Suprapubic skin (tissue), 4 donors: ENCODE measurements at regions not wholly inside any gene's neighbourhood (a gene's known extent, or its start where the extent isn't known, plus 50 kb on each side); places are given as distances from the start of the nearest gene placed in this dataset.

Source experiments
- DNase-seq, 2 donors: peaks; one replicate each; pipeline ENCODE4 v3.0.0-alpha.2; 2019; ENCODE audit warnings: low spot score in 2 of 2
- H3K27ac ChIP-seq: fragments of 200-600 bp; sonication (generic); one replicate; pipeline ENCODE4 v1.5.1; 2019
- H3K27me3 ChIP-seq: fragments of 200-600 bp; sonication (generic); one replicate; pipeline ENCODE4 v1.5.1; 2019
- H3K36me3 ChIP-seq: fragments of 200-600 bp; sonication (generic); one replicate; pipeline ENCODE4 v1.5.1; 2019
- H3K4me1 ChIP-seq: fragments of 200-600 bp; sonication (generic); one replicate; pipeline ENCODE4 v1.5.1; 2019
- H3K4me3 ChIP-seq: fragments of 200-600 bp; sonication (generic); one replicate; pipeline ENCODE4 v1.5.1; 2019; ENCODE audit warnings: mild to moderate bottlenecking
- H3K9me3 ChIP-seq: fragments of 200-600 bp; sonication (generic); one replicate; pipeline ENCODE4 v1.5.1; 2019
- EP300 ChIP-seq: sonication (generic); formaldehyde crosslinking; IDR thresholded peaks from one replicate; pipeline ENCODE4 v1.6.1; 2017; ENCODE audit warnings: antibody characterized with exemption
- POLR2A ChIP-seq, 2 donors: fragments of 450-650 bp; IDR thresholded peaks; one replicate each; pipeline ENCODE4 v1.6.1; 2017; ENCODE audit warnings: antibody characterized with exemption in 2 of 2, mild to moderate bottlenecking in 2 of 2, moderate library complexity in 2 of 2
- POLR2AphosphoS5 ChIP-seq, 3 donors: sonication (generic); formaldehyde crosslinking; IDR thresholded peaks; one replicate each; pipeline ENCODE4 v1.6.1; 2017; ENCODE audit warnings: antibody characterized with exemption in 3 of 3
- WGBS: methylation state at CpG from one replicate; pipeline ENCODE4 v1.1.5; 2018; 5-methylcytosine and 5-hydroxymethylcytosine counted together
- TF ChIP-seq, protein P1 (sequence below), 2 donors: fragments of 200-600 bp in 1 of 2; fragments of 450-650 bp in 1 of 2; sonication (generic) in 1 of 2; IDR thresholded peaks; one replicate each; pipeline ENCODE4 v1.5.1; 2016 to 2019; ENCODE audit warnings: antibody characterized with exemption in 2 of 2, mild to moderate bottlenecking in 1 of 2, moderate library complexity in 1 of 2

- no peak for DNase-seq
- Histone ChIP-seq H3K36me3 (no peaks in the 10 kb centered on the region), H3K4me1 (no peaks in the 10 kb centered on the region), H3K4me3 (no peak overlapping the region), H3K27ac (no peak overlapping the region), H3K27me3 (no peaks in the 10 kb centered on the region), H3K9me3 (peaks cover 9% of the 10 kb centered on the region)
- WGBS: 100% methylated on average over 2 of the region's 2 CpGs
- TF ChIP-seq POLR2A (IDR thresholded peaks at IDR 0.05) (no peak), POLR2AphosphoS5 (IDR thresholded peaks at IDR 0.05) (no peak), EP300 (no peak)
- TF ChIP-seq, protein P1, sequence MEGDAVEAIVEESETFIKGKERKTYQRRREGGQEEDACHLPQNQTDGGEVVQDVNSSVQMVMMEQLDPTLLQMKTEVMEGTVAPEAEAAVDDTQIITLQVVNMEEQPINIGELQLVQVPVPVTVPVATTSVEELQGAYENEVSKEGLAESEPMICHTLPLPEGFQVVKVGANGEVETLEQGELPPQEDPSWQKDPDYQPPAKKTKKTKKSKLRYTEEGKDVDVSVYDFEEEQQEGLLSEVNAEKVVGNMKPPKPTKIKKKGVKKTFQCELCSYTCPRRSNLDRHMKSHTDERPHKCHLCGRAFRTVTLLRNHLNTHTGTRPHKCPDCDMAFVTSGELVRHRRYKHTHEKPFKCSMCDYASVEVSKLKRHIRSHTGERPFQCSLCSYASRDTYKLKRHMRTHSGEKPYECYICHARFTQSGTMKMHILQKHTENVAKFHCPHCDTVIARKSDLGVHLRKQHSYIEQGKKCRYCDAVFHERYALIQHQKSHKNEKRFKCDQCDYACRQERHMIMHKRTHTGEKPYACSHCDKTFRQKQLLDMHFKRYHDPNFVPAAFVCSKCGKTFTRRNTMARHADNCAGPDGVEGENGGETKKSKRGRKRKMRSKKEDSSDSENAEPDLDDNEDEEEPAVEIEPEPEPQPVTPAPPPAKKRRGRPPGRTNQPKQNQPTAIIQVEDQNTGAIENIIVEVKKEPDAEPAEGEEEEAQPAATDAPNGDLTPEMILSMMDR (IDR thresholded peaks at IDR 0.05): no peak
Observed at GRCh38 chr3:35028157-35028556, 611.2 kb upstream of the ARPP21 start.

- Histone ChIP-seq H3K9me3 (no peaks in the 10 kb centered on the region), H3K36me3 (no peaks in the 10 kb centered on the region), H3K27me3 (no peaks in the 10 kb centered on the region), H3K4me1 (no peaks in the 10 kb centered on the region), H3K4me3 (no peak overlapping the region), H3K27ac (no peak overlapping the region)
- TF ChIP-seq POLR2AphosphoS5 (IDR thresholded peaks at IDR 0.05) (no peak), POLR2A (IDR thresholded peaks at IDR 0.05) (no peak)
- WGBS: 82% methylated on average over 2 of the region's 2 CpGs
- DNase-seq: no peak
Observed at GRCh38 chr3:35042210-35042991, 596.9 kb upstream of the ARPP21 start.

DNA sequence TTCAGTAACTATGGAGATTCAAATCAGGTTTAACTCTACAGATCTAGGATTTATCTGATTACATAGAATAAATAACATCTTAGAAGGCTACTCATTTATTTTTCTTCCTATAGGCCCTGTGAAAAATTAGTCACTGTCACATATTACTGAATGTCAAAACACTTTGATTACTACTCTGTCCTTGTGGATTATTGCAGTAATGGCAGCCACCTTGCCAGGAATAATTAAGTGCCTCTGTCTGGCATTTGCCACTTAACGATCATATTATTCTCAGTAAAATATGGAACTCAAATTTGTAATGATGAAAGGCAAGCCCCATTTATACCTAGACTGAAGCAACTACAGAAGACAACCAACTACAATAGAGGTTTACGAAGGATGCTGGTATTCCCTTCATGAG, 596.3 kb upstream of the ARPP21 start:
- H3K27me3 ChIP-seq: no peaks in the 10 kb centered on the region
- DNase-seq: no peak
- no peaks in the 10 kb centered on the region for H3K9me3 ChIP-seq
- no peak overlapping the region for H3K4me3 ChIP-seq
- H3K4me1 ChIP-seq: no peaks in the 10 kb centered on the region
- no peaks in the 10 kb centered on the region for H3K36me3 ChIP-seq
- WGBS: 96% methylated on average over 2 of the region's 2 CpGs
- TF ChIP-seq EP300: no peak
- TF ChIP-seq POLR2A (IDR thresholded peaks at IDR 0.05): no peak
- no peak for TF ChIP-seq POLR2AphosphoS5 (IDR thresholded peaks at IDR 0.05)
- TF ChIP-seq, protein P1 (IDR thresholded peaks at IDR 0.05): no peak
- no peak overlapping the region for H3K27ac ChIP-seq

DNA sequence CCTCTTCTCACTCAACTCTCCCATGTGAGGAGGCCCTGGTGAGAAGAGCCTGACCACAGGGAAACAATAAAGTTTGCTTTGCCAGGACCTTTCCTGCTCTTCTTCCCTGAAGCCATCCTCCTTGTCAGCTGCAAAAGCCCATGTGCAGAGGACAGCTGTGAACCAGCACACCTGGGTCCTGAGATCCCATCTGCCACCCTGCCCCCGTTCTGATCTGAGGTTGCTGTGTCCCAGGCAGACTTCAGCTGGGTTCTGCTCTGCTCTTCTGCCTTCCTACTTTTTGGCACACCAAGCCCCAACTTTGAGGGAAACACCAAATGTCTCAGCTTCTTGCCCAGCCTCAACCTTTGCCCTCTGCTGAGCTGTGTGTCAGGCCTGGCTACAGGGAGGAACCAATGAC, 595.1 kb upstream of the ARPP21 start:
- no peak for TF ChIP-seq POLR2AphosphoS5 (IDR thresholded peaks at IDR 0.05)
- TF ChIP-seq, protein P1 (IDR thresholded peaks at IDR 0.05): no peak
- no peak for TF ChIP-seq POLR2A (IDR thresholded peaks at IDR 0.05)
- no peak for TF ChIP-seq EP300
- Histone ChIP-seq H3K27me3 (no peaks in the 10 kb centered on the region), H3K4me1 (no peaks in the 10 kb centered on the region), H3K9me3 (no peaks in the 10 kb centered on the region), H3K27ac (no peak overlapping the region), H3K4me3 (no peak overlapping the region), H3K36me3 (no peaks in the 10 kb centered on the region)
- no peak for DNase-seq
- WGBS: 86% methylated on average over 1 of the region's 1 CpG

DNA sequence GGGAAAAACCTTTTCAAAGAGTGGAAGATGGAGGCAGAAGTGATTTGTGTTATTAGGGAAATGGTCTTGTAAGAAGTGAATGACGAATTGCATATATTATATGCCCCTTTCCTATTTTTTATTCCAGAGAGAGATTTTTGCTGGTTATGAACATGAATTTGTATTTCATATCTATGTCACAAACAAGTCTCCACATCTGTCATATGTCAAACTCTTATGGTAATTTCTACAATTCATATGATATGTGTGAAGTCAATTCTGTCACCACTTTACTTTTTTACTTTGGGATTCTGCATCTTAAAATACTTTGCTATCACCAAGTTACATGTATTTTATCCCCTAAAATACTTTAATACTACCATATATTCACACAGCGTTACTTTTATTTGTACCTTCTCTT, 594.2 kb upstream of the ARPP21 start:
- Histone ChIP-seq H3K4me3 (no peak overlapping the region), H3K9me3 (no peaks in the 10 kb centered on the region), H3K36me3 (no peaks in the 10 kb centered on the region), H3K4me1 (no peaks in the 10 kb centered on the region), H3K27ac (no peak overlapping the region), H3K27me3 (no peaks in the 10 kb centered on the region)
- DNase-seq: no peak
- TF ChIP-seq EP300 (no peak), POLR2AphosphoS5 (IDR thresholded peaks at IDR 0.05) (no peak), POLR2A (IDR thresholded peaks at IDR 0.05) (no peak)
- TF ChIP-seq, protein P1 (IDR thresholded peaks at IDR 0.05): no peak
- 91% methylated on average over 2 of the region's 2 CpGs for WGBS
